HG02970 (cell line): ENCODE measurements at regions not wholly inside any gene's neighbourhood (a gene's known extent, or its start where the extent isn't known, plus 50 kb on each side); places are given as distances from the start of the nearest gene placed in this dataset.

ENCODE experiments used
- ATAC-seq: cut with Tn5 transposase; IDR thresholded peaks from one replicate; pipeline ENCODE4 v1.9.1; 2021; ENCODE audit warnings: mild to moderate bottlenecking, moderate library complexity, moderate number of reproducible peaks; ENCODE audit not compliant: unreplicated experiment, low FRiP score

- no peak for ATAC-seq
These were observed 243.9 kb downstream of the TRIB2 start for GRCh38 chr2:12960671-12961070.

GRCh38 chr2:12964904-12965539, 248.3 kb downstream of the TRIB2 start:
- ATAC-seq = no peak

- ATAC-seq = no peak
These were observed 249.0 kb downstream of the TRIB2 start for GRCh38 chr2:12965540-12966269.

GRCh38 chr2:12967804-12968203, 251.1 kb downstream of the TRIB2 start:
- ATAC-seq = no peak

- no peak for ATAC-seq
These were observed 251.7 kb downstream of the TRIB2 start for GRCh38 chr2:12968399-12968798.

GRCh38 chr2:12970861-12971260, 254.1 kb downstream of the TRIB2 start:
- ATAC-seq = no peak

- no peak for ATAC-seq
These were observed 255.0 kb downstream of the TRIB2 start for GRCh38 chr2:12971581-12972365.

GRCh38 chr2:12978066-12978835, 261.5 kb downstream of the TRIB2 start:
- ATAC-seq = no peak

- no peak for ATAC-seq
These were observed 262.3 kb downstream of the TRIB2 start for GRCh38 chr2:12979066-12979465.

- no peak for ATAC-seq
These were observed 264.1 kb downstream of the TRIB2 start for GRCh38 chr2:12980817-12981216.

- no peak for ATAC-seq
These were observed 265.4 kb downstream of the TRIB2 start for GRCh38 chr2:12982149-12982584.

- no peak for ATAC-seq
These were observed 270.5 kb downstream of the TRIB2 start for GRCh38 chr2:12987246-12987645.

GRCh38 chr2:12988279-12988678, 271.5 kb downstream of the TRIB2 start:
- no peak for ATAC-seq

- no peak for ATAC-seq
These were observed 273.8 kb downstream of the TRIB2 start for GRCh38 chr2:12990523-12990922.

GRCh38 chr2:12998685-12999084, 281.9 kb downstream of the TRIB2 start:
- ATAC-seq = no peak

- no peak for ATAC-seq
These were observed 284.1 kb downstream of the TRIB2 start for GRCh38 chr2:13000664-13001363.

- ATAC-seq = no peak
These were observed 284.7 kb downstream of the TRIB2 start for GRCh38 chr2:13001408-13001807.

- ATAC-seq = no peak
These were observed 286.0 kb downstream of the TRIB2 start for GRCh38 chr2:13002536-13003331.

- no peak for ATAC-seq
These were observed 286.8 kb downstream of the TRIB2 start for GRCh38 chr2:13003500-13003899.
